CD4-positive, alpha-beta memory T cell (primary cell): ENCODE measurements at regions not wholly inside any gene's neighbourhood (a gene's known extent, or its start where the extent isn't known, plus 50 kb on each side); places are given as distances from the start of the nearest gene placed in this dataset.

Experiments used
- CTCF ChIA-PET: fragments of 350-600 bp; sonication (Branson Sonifier 250); formaldehyde crosslinking; loops from one replicate; lab custom pipeline; 2021; ENCODE audit warnings: inconsistent platforms; ENCODE audit not compliant: partially characterized antibody; lab: Charles Lee
- POLR2A ChIA-PET: fragments of 350-600 bp; sonication (Branson Sonifier 250); formaldehyde crosslinking; loops from one replicate; lab custom pipeline; 2021; ENCODE audit not compliant: partially characterized antibody; lab: Charles Lee
- DNase-seq, 5 donors: peaks; one replicate each; pipeline versions ENCODE4 v3.0.0 to v3.0.0-alpha.2; 2020 to 2022; ENCODE audit warnings: mixed read lengths in 1 of 5
- H3K27ac ChIP-seq: one replicate; pipeline ENCODE4 v1.7.0; 2013; ENCODE audit warnings: low read depth, low read length
- H3K27me3 ChIP-seq: 2 replicates; pipeline ENCODE4 v1.7.0; 2013; ENCODE audit warnings: mild to moderate bottlenecking, low read length, moderate library complexity; ENCODE audit not compliant: insufficient read depth
- H3K36me3 ChIP-seq: 2 replicates; pipeline ENCODE4 v1.7.0; 2013; ENCODE audit warnings: mild to moderate bottlenecking, low read length, moderate library complexity; ENCODE audit not compliant: insufficient read depth
- H3K4me1 ChIP-seq: 2 replicates; pipeline ENCODE4 v1.7.0; 2013; ENCODE audit warnings: mild to moderate bottlenecking, low read length, moderate library complexity; ENCODE audit not compliant: insufficient read depth
- H3K4me3 ChIP-seq, 2 donors: one replicate each; pipeline ENCODE4 v1.7.0; 2013; ENCODE audit warnings: low read length in 2 of 2, mild to moderate bottlenecking in 1 of 2
- H3K9me3 ChIP-seq, 2 donors: one replicate each; pipeline ENCODE4 v1.7.0; 2013; ENCODE audit warnings: low read length in 2 of 2, control low read depth in 1 of 2; ENCODE audit not compliant: control insufficient read depth in 1 of 2
- H3K27ac Mint-ChIP-seq, 7 donors: one replicate each; pipeline ENCODE4 v1.8.0; 2020 to 2021; ENCODE audit warnings: mixed read lengths in 7 of 7, mild to moderate bottlenecking in 6 of 7, inconsistent platforms in 3 of 7, moderate library complexity in 3 of 7
- H3K27me3 Mint-ChIP-seq, 2 donors: one replicate each; pipeline ENCODE4 v1.8.0; 2020 to 2021; ENCODE audit warnings: mixed read lengths in 2 of 2
- H3K36me3 Mint-ChIP-seq, 2 donors: one replicate each; pipeline ENCODE4 v1.8.0; 2020 to 2021; ENCODE audit warnings: mixed read lengths in 2 of 2, inconsistent platforms in 1 of 2, mild to moderate bottlenecking in 1 of 2
- H3K4me1 Mint-ChIP-seq, 4 donors: one replicate each; pipeline ENCODE4 v1.8.0; 2020 to 2021; ENCODE audit warnings: mixed read lengths in 4 of 4, mild to moderate bottlenecking in 1 of 4
- H3K4me3 Mint-ChIP-seq, 8 donors: one replicate each; pipeline ENCODE4 v1.8.0; 2020 to 2021; ENCODE audit warnings: mixed read lengths in 8 of 8, mild to moderate bottlenecking in 7 of 8, moderate library complexity in 6 of 8, inconsistent platforms in 3 of 8
- H3K9me3 Mint-ChIP-seq, 8 donors: one replicate each; pipeline ENCODE4 v1.8.0; 2020 to 2021; ENCODE audit warnings: mixed read lengths in 8 of 8, mild to moderate bottlenecking in 5 of 8, inconsistent platforms in 3 of 8, moderate library complexity in 1 of 8
- intact Hi-C: fragments of 100-400 bp; cut with micrococcal nuclease; formaldehyde crosslinking; loops from one replicate; pipeline ENCODE4 v1.15.1; 2023

DNA sequence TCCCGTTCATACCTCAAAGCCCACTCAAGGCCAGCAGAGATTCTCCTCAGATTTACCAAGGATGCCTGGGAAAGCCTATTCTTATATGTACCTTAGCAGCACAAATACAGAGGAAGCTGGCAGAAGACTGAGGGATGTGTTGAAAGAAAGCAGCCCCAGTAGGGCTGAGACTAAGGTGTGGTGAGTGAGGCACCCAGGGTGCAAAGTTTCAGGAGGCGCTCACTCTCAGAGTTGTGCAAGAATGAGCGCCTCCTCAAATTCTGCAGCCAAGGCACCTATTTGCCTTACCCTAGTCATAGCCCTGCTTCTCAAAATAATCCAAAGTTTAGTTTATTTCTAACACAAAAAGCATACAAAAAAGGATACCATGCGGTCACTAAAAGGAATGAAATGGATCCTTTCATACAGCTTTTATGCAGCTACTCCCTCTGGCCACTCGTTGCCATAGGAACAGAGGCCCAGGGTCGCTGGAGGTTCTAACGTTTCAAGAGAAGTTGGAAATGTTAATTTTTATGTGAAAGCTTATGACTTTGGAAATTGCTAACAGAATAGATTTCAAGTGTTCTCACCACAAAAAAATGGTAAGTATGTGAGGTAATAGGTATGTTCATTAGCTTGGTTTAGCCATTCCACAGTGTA, 79.7 kb upstream of the SMIM23 start:
- no peak overlapping the region for H3K27ac Mint-ChIP-seq
- no peaks in the 10 kb centered on the region for H3K9me3 ChIP-seq
- H3K36me3 ChIP-seq: no peaks in the 10 kb centered on the region
- DNase-seq: no peak
- intact Hi-C loops: no loop called here
- CTCF ChIA-PET: interaction anchor here (1.1 kb wide), 1 partner anchor 9 kb away, joined by 3 read pairs; no protein-coding TSS in a partner anchor
- H3K36me3 Mint-ChIP-seq: no peaks in the 10 kb centered on the region
- POLR2A ChIA-PET: no interaction called here
- no peaks in the 10 kb centered on the region for H3K27me3 ChIP-seq
- H3K27me3 Mint-ChIP-seq: peaks cover 2 to 8% of the 10 kb centered on the region in 2 donors
- H3K4me3 ChIP-seq: no peak overlapping the region
- no peaks in the 10 kb centered on the region for H3K4me1 Mint-ChIP-seq
- no peak overlapping the region for H3K27ac ChIP-seq
- no peaks in the 10 kb centered on the region for H3K4me1 ChIP-seq
- H3K4me3 Mint-ChIP-seq: no peak overlapping the region
- H3K9me3 Mint-ChIP-seq: peaks cover 0 to 2% (median 0%) of the 10 kb centered on the region in 8 donors

- intact Hi-C loops: no loop called here
- Mint-ChIP-seq H3K27me3 (peaks cover 2 to 8% of the 10 kb centered on the region in 2 donors), H3K4me3 (no peak overlapping the region), H3K4me1 (no peaks in the 10 kb centered on the region), H3K27ac (no peak overlapping the region), H3K36me3 (no peaks in the 10 kb centered on the region), H3K9me3 (peaks cover 0 to 2% (median 0%) of the 10 kb centered on the region in 8 donors)
- no peak overlapping the region for H3K27ac ChIP-seq
- H3K36me3 ChIP-seq: no peaks in the 10 kb centered on the region
- no peak overlapping the region for H3K4me3 ChIP-seq
- H3K27me3 ChIP-seq: no peaks in the 10 kb centered on the region
- no peaks in the 10 kb centered on the region for H3K4me1 ChIP-seq
- H3K9me3 ChIP-seq: no peaks in the 10 kb centered on the region
- CTCF ChIA-PET: interaction anchor here (1.1 kb wide), 1 partner anchor 10 kb away, joined by 3 read pairs; no protein-coding TSS in a partner anchor
- no peak for DNase-seq
- POLR2A ChIA-PET: no interaction called here
Measured at GRCh38 chr5:171706736-171707441, 78.7 kb upstream of the SMIM23 start.

DNA sequence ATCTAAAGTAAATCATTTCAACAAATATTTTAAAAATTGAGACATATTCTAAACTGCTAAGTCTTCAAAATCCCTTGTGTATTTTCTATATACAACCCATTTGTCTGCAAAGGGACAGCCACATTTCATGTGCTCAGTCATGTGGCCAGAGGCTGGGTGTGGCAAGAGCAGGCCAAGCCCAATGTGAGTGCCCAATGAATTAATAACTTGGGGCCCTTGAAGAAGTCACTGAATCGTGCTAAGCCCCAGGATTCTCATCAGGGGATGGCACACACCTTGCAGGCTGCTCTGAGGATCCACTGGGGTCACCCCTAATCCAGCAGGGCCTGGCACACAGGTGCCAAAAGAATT, 78.2 kb upstream of the SMIM23 start:
- no peaks in the 10 kb centered on the region for H3K27me3 ChIP-seq
- Mint-ChIP-seq H3K9me3 (peaks cover 0 to 2% (median 0%) of the 10 kb centered on the region in 8 donors), H3K27ac (no peak overlapping the region), H3K27me3 (peaks cover 3 to 9% of the 10 kb centered on the region in 2 donors), H3K36me3 (no peaks in the 10 kb centered on the region), H3K4me1 (no peaks in the 10 kb centered on the region), H3K4me3 (no peak overlapping the region)
- intact Hi-C loops: no loop called here
- H3K9me3 ChIP-seq: no peaks in the 10 kb centered on the region
- POLR2A ChIA-PET: no interaction called here
- H3K4me3 ChIP-seq: no peak overlapping the region
- no peaks in the 10 kb centered on the region for H3K36me3 ChIP-seq
- CTCF ChIA-PET: interaction anchor here (1.1 kb wide), 1 partner anchor 11 kb away, joined by 3 read pairs; no protein-coding TSS in a partner anchor
- no peak overlapping the region for H3K27ac ChIP-seq
- no peak for DNase-seq
- H3K4me1 ChIP-seq: no peaks in the 10 kb centered on the region

- H3K4me1 Mint-ChIP-seq: no peaks in the 10 kb centered on the region
- peaks cover 0 to 5% (median 0%) of the 10 kb centered on the region in 8 donors for H3K9me3 Mint-ChIP-seq
- POLR2A ChIA-PET: no interaction called here
- no peaks in the 10 kb centered on the region for H3K27me3 ChIP-seq
- no peak overlapping the region for H3K27ac Mint-ChIP-seq
- H3K27ac ChIP-seq: no peak overlapping the region
- H3K9me3 ChIP-seq: no peaks in the 10 kb centered on the region
- no peak overlapping the region for H3K4me3 ChIP-seq
- no peak overlapping the region for H3K4me3 Mint-ChIP-seq
- CTCF ChIA-PET: no interaction called here
- H3K36me3 ChIP-seq: no peaks in the 10 kb centered on the region
- H3K4me1 ChIP-seq: no peaks in the 10 kb centered on the region
- intact Hi-C loops: no loop called here
- no peaks in the 10 kb centered on the region for H3K36me3 Mint-ChIP-seq
- H3K27me3 Mint-ChIP-seq: peaks cover 1 to 8% of the 10 kb centered on the region in 2 donors
- DNase-seq: no peak
Measured at GRCh38 chr5:171709930-171710329, 75.7 kb upstream of the SMIM23 start.

- Mint-ChIP-seq H3K36me3 (no peaks in the 10 kb centered on the region), H3K4me3 (no peak overlapping the region), H3K27me3 (peaks cover 1 to 7% of the 10 kb centered on the region in 2 donors), H3K27ac (no peak overlapping the region), H3K9me3 (peaks cover 0 to 5% (median 0%) of the 10 kb centered on the region in 8 donors), H3K4me1 (no peaks in the 10 kb centered on the region)
- CTCF ChIA-PET: no interaction called here
- H3K4me3 ChIP-seq: no peak overlapping the region
- POLR2A ChIA-PET: interaction anchor here (0.6 kb wide), 1 partner anchor 576 kb away, joined by 3 read pairs; no protein-coding TSS in a partner anchor
- H3K27ac ChIP-seq: no peak overlapping the region
- intact Hi-C loops: no loop called here
- no peaks in the 10 kb centered on the region for H3K4me1 ChIP-seq
- H3K27me3 ChIP-seq: no peaks in the 10 kb centered on the region
- no peaks in the 10 kb centered on the region for H3K36me3 ChIP-seq
- DNase-seq: no peak
- H3K9me3 ChIP-seq: no peaks in the 10 kb centered on the region
Measured at GRCh38 chr5:171710451-171711024, 75.1 kb upstream of the SMIM23 start.

- ChIA-PET CTCF (no interaction called here), POLR2A (no interaction called here)
- Mint-ChIP-seq H3K36me3 (no peaks in the 10 kb centered on the region), H3K4me1 (no peaks in the 10 kb centered on the region), H3K27me3 (peaks cover 1 to 8% of the 10 kb centered on the region in 2 donors), H3K4me3 (no peak overlapping the region), H3K9me3 (peaks cover 0 to 5% (median 0%) of the 10 kb centered on the region in 8 donors), H3K27ac (no peak overlapping the region)
- DNase-seq: no peak
- Histone ChIP-seq H3K4me3 (no peak overlapping the region), H3K9me3 (no peaks in the 10 kb centered on the region), H3K27ac (no peak overlapping the region), H3K4me1 (no peaks in the 10 kb centered on the region), H3K36me3 (no peaks in the 10 kb centered on the region), H3K27me3 (no peaks in the 10 kb centered on the region)
- intact Hi-C loops: no loop called here
Measured at GRCh38 chr5:171711571-171711970, 74.0 kb upstream of the SMIM23 start.

GRCh38 chr5:171712616-171713015, 73.0 kb upstream of the SMIM23 start:
- peaks cover 0 to 5% (median 0%) of the 10 kb centered on the region in 8 donors for H3K9me3 Mint-ChIP-seq

More at GRCh38 chr5:171712616-171713015, 73.0 kb upstream of the SMIM23 start:
- peaks cover 4 to 8% of the 10 kb centered on the region in 2 donors for H3K27me3 Mint-ChIP-seq
- Histone ChIP-seq H3K4me3 (no peak overlapping the region), H3K27ac (no peak overlapping the region), H3K27me3 (no peaks in the 10 kb centered on the region), H3K9me3 (no peaks in the 10 kb centered on the region), H3K36me3 (no peaks in the 10 kb centered on the region), H3K4me1 (no peaks in the 10 kb centered on the region)
- POLR2A ChIA-PET: no interaction called here
- CTCF ChIA-PET: no interaction called here
- H3K4me3 Mint-ChIP-seq: no peak overlapping the region
- intact Hi-C loops: no loop called here
- H3K36me3 Mint-ChIP-seq: no peaks in the 10 kb centered on the region
- H3K4me1 Mint-ChIP-seq: no peaks in the 10 kb centered on the region
- DNase-seq: no peak
- no peak overlapping the region for H3K27ac Mint-ChIP-seq
